Osteocyte (in vitro differentiated cells): ENCODE measurements at regions not wholly inside any gene's neighbourhood (a gene's known extent, or its start where the extent isn't known, plus 50 kb on each side); places are given as distances from the start of the nearest gene placed in this dataset.

Experiments
- DNase-seq: peaks from one replicate; pipeline ENCODE4 v3.0.0; 2021; ENCODE audit warnings: mixed read lengths; ENCODE audit not compliant: unreplicated experiment; ENCODE audit errors: extremely low spot score
- H3K27ac Mint-ChIP-seq: one replicate; pipeline ENCODE4 v1.8.0; 2021; ENCODE audit warnings: mild to moderate bottlenecking, mixed read lengths; ENCODE audit not compliant: unreplicated experiment
- H3K27me3 Mint-ChIP-seq: one replicate; pipeline ENCODE4 v1.8.0; 2021; ENCODE audit warnings: mixed read lengths; ENCODE audit not compliant: unreplicated experiment
- H3K36me3 Mint-ChIP-seq: one replicate; pipeline ENCODE4 v1.8.0; 2021; ENCODE audit warnings: mixed read lengths; ENCODE audit not compliant: unreplicated experiment
- H3K4me1 Mint-ChIP-seq: one replicate; pipeline ENCODE4 v1.8.0; 2021; ENCODE audit warnings: mixed read lengths; ENCODE audit not compliant: unreplicated experiment
- H3K4me3 Mint-ChIP-seq: one replicate; pipeline ENCODE4 v1.8.0; 2021; ENCODE audit warnings: mild to moderate bottlenecking, moderate library complexity, mixed read lengths; ENCODE audit not compliant: unreplicated experiment
- H3K9me3 Mint-ChIP-seq: one replicate; pipeline ENCODE4 v1.8.0; 2021; ENCODE audit warnings: mixed read lengths; ENCODE audit not compliant: unreplicated experiment
- TF ChIP-seq, protein P1 (sequence below): fragments of 200-600 bp; sonication (generic); IDR thresholded peaks from 2 replicates; pipeline ENCODE4 v1.5.0; 2021; ENCODE audit warnings: antibody characterized with exemption, mild to moderate bottlenecking, moderate library complexity

DNA sequence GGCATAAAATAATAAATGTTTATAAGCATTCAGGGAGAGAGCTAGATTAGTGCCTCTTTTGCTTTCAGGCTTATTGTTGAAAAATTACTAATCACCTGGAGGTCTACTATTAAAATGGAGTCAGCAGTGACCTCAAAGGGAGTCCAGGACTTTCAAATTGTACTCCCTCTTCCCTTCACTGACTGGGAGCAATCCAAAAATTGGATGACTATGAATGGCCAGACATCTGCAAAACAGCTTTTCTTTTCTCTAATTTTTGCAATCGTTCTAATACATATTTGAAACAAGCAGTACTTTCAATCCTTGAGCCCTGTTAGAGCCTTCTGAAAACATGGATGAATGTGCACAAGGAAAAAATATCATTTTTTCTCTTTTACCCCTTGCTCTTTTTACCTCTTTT lies 461.8 kb downstream of the TMEM232 start:
- Mint-ChIP-seq H3K36me3 (no peaks in the 10 kb centered on the region), H3K4me1 (peaks cover 22% of the 10 kb centered on the region), H3K27ac (no peak overlapping the region), H3K27me3 (no peaks in the 10 kb centered on the region), H3K9me3 (no peaks in the 10 kb centered on the region), H3K4me3 (no peak overlapping the region)
- no peak for DNase-seq
- TF ChIP-seq, protein P1, sequence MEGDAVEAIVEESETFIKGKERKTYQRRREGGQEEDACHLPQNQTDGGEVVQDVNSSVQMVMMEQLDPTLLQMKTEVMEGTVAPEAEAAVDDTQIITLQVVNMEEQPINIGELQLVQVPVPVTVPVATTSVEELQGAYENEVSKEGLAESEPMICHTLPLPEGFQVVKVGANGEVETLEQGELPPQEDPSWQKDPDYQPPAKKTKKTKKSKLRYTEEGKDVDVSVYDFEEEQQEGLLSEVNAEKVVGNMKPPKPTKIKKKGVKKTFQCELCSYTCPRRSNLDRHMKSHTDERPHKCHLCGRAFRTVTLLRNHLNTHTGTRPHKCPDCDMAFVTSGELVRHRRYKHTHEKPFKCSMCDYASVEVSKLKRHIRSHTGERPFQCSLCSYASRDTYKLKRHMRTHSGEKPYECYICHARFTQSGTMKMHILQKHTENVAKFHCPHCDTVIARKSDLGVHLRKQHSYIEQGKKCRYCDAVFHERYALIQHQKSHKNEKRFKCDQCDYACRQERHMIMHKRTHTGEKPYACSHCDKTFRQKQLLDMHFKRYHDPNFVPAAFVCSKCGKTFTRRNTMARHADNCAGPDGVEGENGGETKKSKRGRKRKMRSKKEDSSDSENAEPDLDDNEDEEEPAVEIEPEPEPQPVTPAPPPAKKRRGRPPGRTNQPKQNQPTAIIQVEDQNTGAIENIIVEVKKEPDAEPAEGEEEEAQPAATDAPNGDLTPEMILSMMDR, result no peak

DNA sequence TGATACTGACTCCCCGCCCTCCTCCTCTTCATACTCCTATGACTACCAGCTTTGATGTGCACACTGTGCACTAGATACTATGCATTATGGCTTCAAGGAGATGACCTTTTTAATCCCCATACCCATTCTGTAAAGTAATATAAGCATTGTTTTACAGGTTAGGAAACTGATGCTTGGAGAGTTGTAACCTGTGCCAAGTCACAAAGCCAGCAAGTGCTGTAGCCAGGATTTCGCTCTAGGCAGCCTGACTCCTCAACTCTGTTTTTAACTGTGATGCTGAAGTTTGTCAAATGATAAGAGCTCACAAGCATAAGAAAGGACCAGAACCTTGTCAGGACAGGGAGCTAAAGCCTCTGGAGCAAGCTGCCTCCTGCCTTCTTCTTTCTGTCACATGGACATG lies 461.3 kb downstream of the TMEM232 start:
- Mint-ChIP-seq H3K9me3 (no peaks in the 10 kb centered on the region), H3K27me3 (no peaks in the 10 kb centered on the region), H3K36me3 (no peaks in the 10 kb centered on the region), H3K27ac (no peak overlapping the region), H3K4me1 (peaks cover 26% of the 10 kb centered on the region), H3K4me3 (no peak overlapping the region)
- TF ChIP-seq, protein P1, result no peak
- no peak for DNase-seq

DNA sequence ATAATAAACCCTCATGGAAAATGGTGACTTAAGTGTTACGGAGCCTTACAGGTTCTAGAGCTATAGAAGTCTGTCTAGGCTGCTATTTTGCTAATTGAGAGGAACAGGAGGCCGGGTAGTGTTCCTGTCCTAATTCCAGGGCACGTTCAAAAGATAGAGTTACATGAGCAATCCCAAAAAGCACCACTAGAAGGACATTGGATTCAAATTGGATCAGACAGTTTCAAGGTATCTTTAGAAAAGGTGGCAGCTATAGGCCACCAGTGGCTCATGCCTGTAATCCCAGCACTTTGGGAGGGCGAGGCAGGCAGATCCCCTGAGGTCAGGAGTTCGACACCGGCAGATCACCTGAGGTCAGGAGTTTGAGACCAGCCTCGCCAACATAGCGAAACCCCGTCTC lies 458.8 kb downstream of the TMEM232 start:
- no peak overlapping the region for H3K4me3 Mint-ChIP-seq
- H3K27me3 Mint-ChIP-seq, result no peaks in the 10 kb centered on the region
- DNase-seq, result no peak
- H3K36me3 Mint-ChIP-seq, result no peaks in the 10 kb centered on the region
- TF ChIP-seq, protein P1, result no peak
- peaks cover 22% of the 10 kb centered on the region for H3K4me1 Mint-ChIP-seq
- H3K27ac Mint-ChIP-seq, result no peak overlapping the region
- H3K9me3 Mint-ChIP-seq, result no peaks in the 10 kb centered on the region

DNA sequence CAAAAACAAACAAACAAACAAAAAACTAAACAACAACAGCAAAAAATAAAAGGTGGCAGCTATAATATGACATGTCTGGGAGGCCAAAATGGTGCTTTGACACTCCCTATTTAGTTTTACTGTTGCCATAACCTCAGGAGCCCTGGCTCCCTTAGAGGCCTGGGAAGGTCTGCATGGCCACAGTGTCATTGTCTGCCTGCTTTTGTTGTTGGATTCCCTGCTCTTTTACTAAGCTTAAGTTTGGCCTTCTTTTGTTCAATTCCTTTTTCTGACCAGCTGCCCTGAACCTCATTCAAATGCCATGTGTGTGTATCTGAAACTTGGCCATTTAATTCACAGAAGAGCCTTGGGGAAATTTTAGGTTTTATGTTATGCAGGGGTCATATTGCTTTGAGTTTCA lies 458.2 kb downstream of the TMEM232 start:
- Mint-ChIP-seq H3K27me3 (no peaks in the 10 kb centered on the region), H3K27ac (peak overlapping the region; percentile 19), H3K9me3 (no peaks in the 10 kb centered on the region), H3K4me3 (no peak overlapping the region), H3K4me1 (peaks cover 23% of the 10 kb centered on the region), H3K36me3 (no peaks in the 10 kb centered on the region)
- no peak for DNase-seq
- TF ChIP-seq, protein P1, result no peak

DNA sequence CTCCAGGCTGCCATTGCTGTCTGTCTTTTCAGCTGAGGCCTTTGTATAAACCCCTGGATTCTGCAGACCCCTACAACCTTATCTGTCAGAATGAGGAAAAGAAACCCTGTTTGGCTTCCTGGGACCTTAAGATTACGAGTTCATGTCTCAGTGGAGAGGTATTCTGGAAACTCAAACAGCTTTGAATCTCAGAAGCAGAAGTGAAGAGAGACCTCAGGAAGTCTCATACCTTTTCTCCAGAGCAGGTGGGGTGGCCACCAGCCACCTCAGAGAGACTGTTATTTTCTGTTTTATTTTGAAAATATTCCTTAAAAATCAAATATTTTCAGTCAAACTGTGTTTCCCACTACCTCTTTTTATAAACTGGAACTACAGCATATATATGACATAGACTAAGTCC lies 457.5 kb downstream of the TMEM232 start:
- peaks cover 25% of the 10 kb centered on the region for H3K4me1 Mint-ChIP-seq
- no peaks in the 10 kb centered on the region for H3K9me3 Mint-ChIP-seq
- no peak for DNase-seq
- H3K27ac Mint-ChIP-seq, result peak overlapping the region; percentile 61
- H3K36me3 Mint-ChIP-seq, result no peaks in the 10 kb centered on the region
- TF ChIP-seq, protein P1, result no peak
- H3K4me3 Mint-ChIP-seq, result no peak overlapping the region
- no peaks in the 10 kb centered on the region for H3K27me3 Mint-ChIP-seq
